Ectodermal cell (in vitro differentiated cells): ENCODE measurements at regions not wholly inside any gene's neighbourhood (a gene's known extent, or its start where the extent isn't known, plus 50 kb on each side); places are given as distances from the start of the nearest gene placed in this dataset.

ENCODE experiments used
- H3K27ac ChIP-seq: 2 replicates; pipeline ENCODE4 v1.7.0; 2013; ENCODE audit warnings: mild to moderate bottlenecking, low read depth, low read length; ENCODE audit not compliant: insufficient read depth, poor library complexity, severe bottlenecking
- H3K27me3 ChIP-seq: 2 replicates; pipeline ENCODE4 v1.7.0; 2013; ENCODE audit warnings: mild to moderate bottlenecking, low read length; ENCODE audit not compliant: insufficient read depth, control insufficient read depth, poor library complexity, severe bottlenecking
- H3K36me3 ChIP-seq: one replicate; pipeline ENCODE4 v1.7.0; 2013; ENCODE audit warnings: low read length; ENCODE audit not compliant: control insufficient read depth, insufficient read depth
- H3K4me1 ChIP-seq: one replicate; pipeline ENCODE4 v1.7.0; 2013; ENCODE audit warnings: low read length; ENCODE audit not compliant: control insufficient read depth, insufficient read depth
- H3K4me3 ChIP-seq: 2 replicates; pipeline ENCODE4 v1.7.0; 2013; ENCODE audit warnings: low read depth, low read length, control low read depth; ENCODE audit not compliant: insufficient read depth
- H3K9me3 ChIP-seq: 2 replicates; pipeline ENCODE4 v1.7.0; 2013; ENCODE audit warnings: mild to moderate bottlenecking, low read length, moderate library complexity; ENCODE audit not compliant: control insufficient read depth
- WGBS, 2 experiments: methylation state at CpG; one replicate each; pipeline ENCODE4 v1.1.7; 2013; ENCODE audit warnings: missing lambda C conversion rate in 2 of 2; 5-methylcytosine and 5-hydroxymethylcytosine counted together

- H3K36me3 ChIP-seq, result no peaks in the 10 kb centered on the region
- no peak overlapping the region for H3K27ac ChIP-seq
- H3K4me1 ChIP-seq, result no peaks in the 10 kb centered on the region
- 84 to 90% methylated on average over 7 of the region's 7 CpGs for whole genome bisulfite sequencing, 2 experiments
- H3K9me3 ChIP-seq, result no peaks in the 10 kb centered on the region
- no peak overlapping the region for H3K4me3 ChIP-seq
- H3K27me3 ChIP-seq, result peaks cover 10% of the 10 kb centered on the region
Measured at GRCh38 chr14:96737881-96738280, 59.3 kb upstream of the VRK1 start.

GRCh38 chr14:96739200-96739910, 57.8 kb upstream of the VRK1 start:
- Histone ChIP-seq H3K36me3 (no peaks in the 10 kb centered on the region), H3K4me1 (no peaks in the 10 kb centered on the region), H3K9me3 (no peaks in the 10 kb centered on the region), H3K27me3 (peaks cover 10% of the 10 kb centered on the region), H3K27ac (no peak overlapping the region), H3K4me3 (no peak overlapping the region)
- WGBS, 2 experiments, result 79 to 80% methylated on average over 14 of the region's 14 CpGs

- 10 to 11% methylated on average over 61 to 62 of the region's 62 CpGs for WGBS, 2 experiments
- H3K9me3 ChIP-seq, result no peaks in the 10 kb centered on the region
- no peak overlapping the region for H3K27ac ChIP-seq
- H3K27me3 ChIP-seq, result peaks cover 10% of the 10 kb centered on the region
- H3K4me3 ChIP-seq, result peak overlapping the region; percentile 35
- H3K4me1 ChIP-seq, result no peaks in the 10 kb centered on the region
- H3K36me3 ChIP-seq, result no peaks in the 10 kb centered on the region
Measured at GRCh38 chr14:96741151-96741977, 55.8 kb upstream of the VRK1 start.

GRCh38 chr14:96744262-96744661, 52.9 kb upstream of the VRK1 start:
- Histone ChIP-seq H3K4me3 (no peak overlapping the region), H3K9me3 (no peaks in the 10 kb centered on the region), H3K4me1 (no peaks in the 10 kb centered on the region), H3K27me3 (peaks cover 10% of the 10 kb centered on the region), H3K27ac (no peak overlapping the region), H3K36me3 (no peaks in the 10 kb centered on the region)
- 90 to 91% methylated on average over 7 of the region's 7 CpGs for WGBS, 2 experiments

GRCh38 chr14:96745500-96746051, 51.6 kb upstream of the VRK1 start:
- Histone ChIP-seq H3K36me3 (no peaks in the 10 kb centered on the region), H3K27me3 (peaks cover 10% of the 10 kb centered on the region), H3K27ac (no peak overlapping the region), H3K4me1 (no peaks in the 10 kb centered on the region), H3K9me3 (no peaks in the 10 kb centered on the region), H3K4me3 (no peak overlapping the region)
- WGBS, 2 experiments, result 94 to 95% methylated on average over 4 of the region's 4 CpGs

GRCh38 chr14:96746101-96746500, 51.1 kb upstream of the VRK1 start:
- Histone ChIP-seq H3K9me3 (no peaks in the 10 kb centered on the region), H3K4me3 (no peak overlapping the region), H3K27me3 (peaks cover 10% of the 10 kb centered on the region), H3K27ac (no peak overlapping the region), H3K4me1 (no peaks in the 10 kb centered on the region), H3K36me3 (no peaks in the 10 kb centered on the region)
- 89 to 92% methylated on average over 3 of the region's 3 CpGs for WGBS, 2 experiments

GRCh38 chr14:96747006-96747405, 50.2 kb upstream of the VRK1 start:
- Histone ChIP-seq H3K4me3 (no peak overlapping the region), H3K27ac (no peak overlapping the region), H3K27me3 (peaks cover 6% of the 10 kb centered on the region), H3K36me3 (no peaks in the 10 kb centered on the region), H3K4me1 (no peaks in the 10 kb centered on the region), H3K9me3 (no peaks in the 10 kb centered on the region)
- 93 to 94% methylated on average over 13 of the region's 13 CpGs for WGBS, 2 experiments
